Endothelial cell of umbilical vein (primary cell): ENCODE measurements at regions not wholly inside any gene's neighbourhood (a gene's known extent, or its start where the extent isn't known, plus 50 kb on each side); places are given as distances from the start of the nearest gene placed in this dataset.

ENCODE experiments used
- BruUV-seq: library from RNA; stranded (reverse); fragments of 400-500 nt; replicated peaks from 2 replicates; lab custom pipeline; 2021; lab: Mats Ljungman, UMichigan
- CTCF ChIA-PET: fragments of 300-600, 350-600 bp; sonication (Branson Sonifier 250); formaldehyde crosslinking; loops from one replicate; lab custom pipeline; 2021; ENCODE audit warnings: antibody characterized with exemption, inconsistent platforms; lab: Charles Lee
- POLR2A ChIA-PET: fragments of 300-600, 350-600 bp; sonication (Branson Sonifier 250); formaldehyde crosslinking; loops from one replicate; lab custom pipeline; 2021; ENCODE audit warnings: antibody characterized with exemption, inconsistent platforms; lab: Charles Lee
- DNase-seq: peaks from one replicate; pipeline ENCODE4 v3.0.0-alpha.2; 2011; ENCODE audit warnings: low read depth, low spot score
- FAIRE-seq: peaks from 2 replicates; lab custom pipeline; 2011; peaks lifted over from hg19 to GRCh38; lab: Jason Lieb, UNC
- H2AFZ ChIP-seq: 2 replicates; pipeline ENCODE4 v1.6.0; 2012; ENCODE audit warnings: low read depth, low read length, control low read depth, inconsistent platforms
- H3K27ac ChIP-seq: 2 replicates; pipeline ENCODE4 v1.5.1; 2011; ENCODE audit warnings: low read depth, mild to moderate bottlenecking, control low read depth, low read length, moderate library complexity; ENCODE audit not compliant: insufficient read depth
- H3K27me3 ChIP-seq, 2 experiments: 2 replicates each; pipeline versions ENCODE4 v1.6.0 to v1.6.1; 2011; ENCODE audit warnings: low read length in 2 of 2, mixed read lengths in 1 of 2; ENCODE audit not compliant: control insufficient read depth in 2 of 2, insufficient read depth in 2 of 2
- H3K36me3 ChIP-seq, 2 experiments: 2 replicates in 1 of 2; 3 replicates in 1 of 2; pipeline ENCODE4 v1.5.1; 2011; ENCODE audit warnings: low read length in 2 of 2, mild to moderate bottlenecking in 1 of 2, moderate library complexity in 1 of 2; ENCODE audit not compliant: control insufficient read depth in 2 of 2, insufficient read depth in 2 of 2; ENCODE audit errors: extremely low read depth in 1 of 2
- H3K4me1 ChIP-seq: 3 replicates; pipeline ENCODE4 v1.5.1; 2011; ENCODE audit warnings: mild to moderate bottlenecking, low read length; ENCODE audit not compliant: control insufficient read depth, insufficient read depth; ENCODE audit errors: extremely low read depth
- H3K4me2 ChIP-seq: 2 replicates; pipeline ENCODE4 v1.6.1; 2011; ENCODE audit warnings: low read length, control low read depth, mixed read lengths; ENCODE audit not compliant: insufficient read depth
- H3K4me3 ChIP-seq, 3 experiments: fragments of 200-600 bp in 1 of 3; sonication (generic), shearing (Covaris generic) in 1 of 3; replicated peaks in 1 of 3; 2 replicates each; pipeline ENCODE4 v1.5.1; 2011 to 2016; ENCODE audit warnings: control low read depth in 3 of 3, low read length in 3 of 3, mild to moderate bottlenecking in 2 of 3, inconsistent platforms in 1 of 3, low read depth in 1 of 3, moderate library complexity in 1 of 3; ENCODE audit not compliant: insufficient read depth in 1 of 3
- H3K79me2 ChIP-seq: 2 replicates; pipeline ENCODE4 v1.6.0; 2012; ENCODE audit warnings: low read length, inconsistent platforms; ENCODE audit not compliant: control insufficient read depth, insufficient read depth
- H3K9ac ChIP-seq: replicated peaks from 2 replicates; pipeline ENCODE3; 2011; ENCODE audit warnings: low read length, control low read depth; ENCODE audit not compliant: insufficient read depth; ENCODE audit errors: extremely low read depth
- H3K9me1 ChIP-seq: replicated peaks from 3 replicates; pipeline ENCODE4 v1.6.0; 2011; ENCODE audit warnings: mild to moderate bottlenecking, low read length; ENCODE audit not compliant: control insufficient read depth, insufficient read depth; ENCODE audit errors: extremely low read depth
- H3K9me3 ChIP-seq: replicated peaks from 2 replicates; pipeline ENCODE4 v1.5.1; 2012; ENCODE audit warnings: low read length, inconsistent platforms; ENCODE audit not compliant: control insufficient read depth, insufficient read depth
- H4K20me1 ChIP-seq: replicated peaks from 2 replicates; pipeline ENCODE3; 2011; ENCODE audit warnings: mild to moderate bottlenecking, low read length; ENCODE audit not compliant: control insufficient read depth, insufficient read depth; ENCODE audit errors: extremely low read depth
- CTCF ChIP-seq, 2 donors: IDR thresholded peaks; 1 replicate in 1 of 2; 2 replicates in 1 of 2; pipeline ENCODE4 v1.5.1; 2011; ENCODE audit warnings: low read length in 2 of 2, mild to moderate bottlenecking in 2 of 2, moderate library complexity in 2 of 2, control low read depth in 1 of 2, inconsistent platforms in 1 of 2, low read depth in 1 of 2; ENCODE audit not compliant: insufficient read depth in 1 of 2; ENCODE audit errors: extremely low read depth in 1 of 2
- EZH2 ChIP-seq: IDR thresholded peaks from 2 replicates; pipeline ENCODE4 v1.6.1; 2012; ENCODE audit warnings: borderline replicate concordance, low read depth, mild to moderate bottlenecking, moderate library complexity, low read length, inconsistent platforms; ENCODE audit not compliant: severe bottlenecking
- FOS ChIP-seq: IDR thresholded peaks from 2 replicates; pipeline ENCODE4 v1.6.1; 2011; ENCODE audit warnings: mild to moderate bottlenecking, low read length, moderate library complexity, borderline replicate concordance; ENCODE audit not compliant: insufficient read depth
- GATA2 ChIP-seq: IDR thresholded peaks from 2 replicates; pipeline ENCODE4 v1.7.0; 2011; ENCODE audit warnings: low read depth, mild to moderate bottlenecking, moderate library complexity, mixed read lengths, low read length; ENCODE audit not compliant: insufficient read length, insufficient read depth
- JUN ChIP-seq: IDR thresholded peaks from 2 replicates; pipeline ENCODE4 v1.6.1; 2011; ENCODE audit warnings: borderline replicate concordance, low read depth; ENCODE audit not compliant: insufficient read length, insufficient read depth
- MAX ChIP-seq: IDR thresholded peaks from 2 replicates; pipeline ENCODE4 v1.6.1; 2011; ENCODE audit not compliant: insufficient read depth, insufficient read length
- MYC ChIP-seq: IDR thresholded peaks from one replicate; pipeline ENCODE4 v1.6.1; 2011; ENCODE audit warnings: mild to moderate bottlenecking, low read depth, low read length
- POLR2A ChIP-seq: IDR thresholded peaks from 2 replicates; pipeline ENCODE4 v1.6.1; 2012; ENCODE audit warnings: low read depth, mild to moderate bottlenecking, control low read depth, low read length
- POLR2AphosphoS5 ChIP-seq: IDR thresholded peaks from 2 replicates; pipeline ENCODE4 v1.6.1; 2012; ENCODE audit warnings: low read depth, mild to moderate bottlenecking, control low read depth, low read length, moderate library complexity; ENCODE audit not compliant: insufficient read depth
- dilution Hi-C: fragments of 300-500 bp; cut with MboI; formaldehyde crosslinking; loops from one replicate; pipeline ENCODE4 v1.15.0; 2019; ENCODE audit warnings: low sequenced_read_pairs; ENCODE audit not compliant: extremely low pct_ligation_motif_present
- intact Hi-C: fragments of 100-400 bp; cut with micrococcal nuclease; formaldehyde crosslinking; loops from one replicate; pipeline ENCODE4 v1.10.0; 2022

- Histone ChIP-seq H3K9me3 (no peaks in the 10 kb centered on the region), H3K4me1 (peaks cover 41% of the 10 kb centered on the region), H3K4me3 (no peak overlapping the region), H3K9ac (no peak overlapping the region), H3K27ac (no peak overlapping the region), H3K27me3 (no peaks in the 10 kb centered on the region), H3K79me2 (no peaks in the 10 kb centered on the region), H3K4me2 (no peak overlapping the region), H3K9me1 (no peaks in the 10 kb centered on the region), H2AFZ (peak overlapping the region; percentile 19), H3K36me3 (no peaks in the 10 kb centered on the region), H4K20me1 (no peaks in the 10 kb centered on the region)
- TF ChIP-seq EZH2 (no peak), MYC (no peak), JUN (no peak), MAX (no peak), CTCF (IDR thresholded peaks at IDR 0.05; ENCODE audit: extremely low read depth in 1 of 2, insufficient read depth in 1 of 2, low read depth in 1 of 2, low read length in 2 of 2) (no peak), FOS (no peak), GATA2 (no peak), POLR2AphosphoS5 (no peak), POLR2A (no peak)
- DNase-seq, result no peak
- CTCF ChIA-PET, result interaction anchor here (1.4 to 1.9 kb wide), 2 partner anchors 10 to 15 kb away, joined by 6 read pairs; no protein-coding TSS in a partner anchor
- POLR2A ChIA-PET, result no interaction called here
- no peak for FAIRE-seq
- intact Hi-C loops (no loop called here), dilution Hi-C loops (loop anchor here (25.0 kb wide), 1 partner anchor 381 kb away; the partner anchor contains the start of gene NUDT4)
- BruUV-seq, result no TSS peak
Observed at GRCh38 chr12:93005928-93006392, 76.9 kb upstream of the EEA1 start.
